ENCODE measurements at regions not wholly inside any gene's neighbourhood (a gene's known extent, or its start where the extent isn't known, plus 50 kb on each side); places are given as distances from the start of the nearest gene placed in this dataset.

- H4K20me1 ChIP-seq (ENCODE audit: insufficient read depth), result no peaks in the 10 kb centered on the region
- no peaks in the 10 kb centered on the region for H3K4me1 ChIP-seq (ENCODE audit: low read depth, poor library complexity, severe bottlenecking)
- no peaks in the 10 kb centered on the region for H3K79me2 ChIP-seq (ENCODE audit: insufficient read depth, low read depth)
- H2AFZ ChIP-seq (ENCODE audit: low read depth), result no peak overlapping the region
- no peak overlapping the region for H3K27ac ChIP-seq
- no peak for TF ChIP-seq CTCF (conservative IDR thresholded peaks at IDR 0.05; ENCODE audit: low read depth, low read length)
- H3K4me2 ChIP-seq, result no peak overlapping the region
- H3K27me3 ChIP-seq (ENCODE audit: insufficient read depth, low read depth), result no peaks in the 10 kb centered on the region
- H3K36me3 ChIP-seq (ENCODE audit: insufficient read depth), result no peaks in the 10 kb centered on the region
- no peak overlapping the region for H3K4me3 ChIP-seq (IDR thresholded peaks at IDR 0.05; ENCODE audit: insufficient read depth, low read depth, low read length)
- no peak overlapping the region for H3K9ac ChIP-seq
Measured at GRCh38 chr3:158882445-158882844, 80.6 kb downstream of the MFSD1 start.

DNA sequence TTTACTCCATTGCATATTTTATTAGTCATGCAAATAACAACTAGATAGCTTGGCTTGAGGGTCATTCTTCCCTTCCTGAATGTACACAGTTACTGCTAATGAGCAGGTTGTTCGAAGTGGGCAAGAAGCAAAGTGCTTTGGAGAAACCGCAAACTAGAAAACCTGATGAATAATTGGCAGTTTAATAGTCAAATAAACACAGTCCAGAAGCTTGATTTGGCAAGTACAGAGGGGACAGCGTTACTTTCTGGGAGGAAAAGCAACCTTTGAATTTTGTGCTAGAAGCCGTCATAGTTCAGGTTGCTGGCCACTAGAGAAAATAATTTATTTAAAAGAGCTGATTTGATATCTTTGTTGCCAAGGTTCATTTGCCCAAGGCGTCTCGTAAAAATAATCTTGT is 94.9 kb downstream of the MFSD1 start:
- H2AFZ ChIP-seq (ENCODE audit: low read depth), result no peak overlapping the region
- no peak for TF ChIP-seq CTCF (conservative IDR thresholded peaks at IDR 0.05; ENCODE audit: low read depth, low read length)
- H3K27ac ChIP-seq, result no peak overlapping the region
- no peaks in the 10 kb centered on the region for H4K20me1 ChIP-seq (ENCODE audit: insufficient read depth)
- H3K27me3 ChIP-seq (ENCODE audit: insufficient read depth, low read depth), result no peaks in the 10 kb centered on the region
- no peaks in the 10 kb centered on the region for H3K79me2 ChIP-seq (ENCODE audit: insufficient read depth, low read depth)
- no peak overlapping the region for H3K9ac ChIP-seq
- H3K4me3 ChIP-seq (IDR thresholded peaks at IDR 0.05; ENCODE audit: insufficient read depth, low read depth, low read length), result no peak overlapping the region
- no peak overlapping the region for H3K4me2 ChIP-seq
- H3K36me3 ChIP-seq (ENCODE audit: insufficient read depth), result no peaks in the 10 kb centered on the region
- no peaks in the 10 kb centered on the region for H3K4me1 ChIP-seq (ENCODE audit: low read depth, poor library complexity, severe bottlenecking)

GRCh38 chr3:158906749-158907148 is 104.9 kb downstream of the MFSD1 start:
- H3K9ac ChIP-seq, result no peak overlapping the region
- no peak overlapping the region for H2AFZ ChIP-seq (ENCODE audit: low read depth)
- no peak for TF ChIP-seq CTCF (conservative IDR thresholded peaks at IDR 0.05; ENCODE audit: low read depth, low read length)
- no peaks in the 10 kb centered on the region for H3K79me2 ChIP-seq (ENCODE audit: insufficient read depth, low read depth)
- no peaks in the 10 kb centered on the region for H4K20me1 ChIP-seq (ENCODE audit: insufficient read depth)
- no peaks in the 10 kb centered on the region for H3K4me1 ChIP-seq (ENCODE audit: low read depth, poor library complexity, severe bottlenecking)
- H3K27ac ChIP-seq, result no peak overlapping the region
- no peak overlapping the region for H3K4me3 ChIP-seq (IDR thresholded peaks at IDR 0.05; ENCODE audit: insufficient read depth, low read depth, low read length)
- H3K27me3 ChIP-seq (ENCODE audit: insufficient read depth, low read depth), result no peaks in the 10 kb centered on the region
- H3K36me3 ChIP-seq (ENCODE audit: insufficient read depth), result no peaks in the 10 kb centered on the region
- no peak overlapping the region for H3K4me2 ChIP-seq

- Histone ChIP-seq H3K4me2 (no peak overlapping the region), H2AFZ (ENCODE audit: low read depth) (no peak overlapping the region), H3K9ac (no peak overlapping the region), H3K27me3 (ENCODE audit: insufficient read depth, low read depth) (no peaks in the 10 kb centered on the region), H3K4me1 (ENCODE audit: low read depth, poor library complexity, severe bottlenecking) (no peaks in the 10 kb centered on the region), H3K4me3 (IDR thresholded peaks at IDR 0.05; ENCODE audit: insufficient read depth, low read depth, low read length) (no peak overlapping the region), H3K79me2 (ENCODE audit: insufficient read depth, low read depth) (no peaks in the 10 kb centered on the region), H4K20me1 (ENCODE audit: insufficient read depth) (no peaks in the 10 kb centered on the region), H3K27ac (no peak overlapping the region), H3K36me3 (ENCODE audit: insufficient read depth) (no peaks in the 10 kb centered on the region)
- TF ChIP-seq CTCF (conservative IDR thresholded peaks at IDR 0.05; ENCODE audit: low read depth, low read length), result no peak
Measured at GRCh38 chr3:158908187-158908734, 106.4 kb downstream of the MFSD1 start.

All from KMS-11 (cell line).